ENCODE measurements at regions not wholly inside any gene's neighbourhood (a gene's known extent, or its start where the extent isn't known, plus 50 kb on each side); places are given as distances from the start of the nearest gene placed in this dataset.

DNA sequence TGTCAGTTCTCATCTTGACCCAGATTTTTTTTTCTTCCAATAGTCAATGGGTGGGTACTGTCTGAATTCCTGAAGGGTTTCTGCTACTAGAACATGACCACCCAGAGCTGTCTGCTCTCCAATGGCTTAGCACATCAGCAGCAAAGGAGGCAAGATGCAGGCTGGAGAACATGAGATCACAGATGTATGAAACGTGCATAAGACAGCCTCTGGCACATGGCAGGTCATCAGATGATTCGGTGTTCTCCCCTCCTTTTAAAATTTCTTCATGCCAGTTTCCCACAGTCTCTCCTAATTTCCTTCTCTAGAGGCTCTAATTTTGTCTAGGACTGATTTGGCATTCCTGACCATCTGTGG, 359.3 kb upstream of the TNP1 start:
- no peak for DNase-seq

- DNase-seq = no peak
Measured at GRCh38 chr2:217218269-217219163, 358.7 kb upstream of the TNP1 start.

DNA sequence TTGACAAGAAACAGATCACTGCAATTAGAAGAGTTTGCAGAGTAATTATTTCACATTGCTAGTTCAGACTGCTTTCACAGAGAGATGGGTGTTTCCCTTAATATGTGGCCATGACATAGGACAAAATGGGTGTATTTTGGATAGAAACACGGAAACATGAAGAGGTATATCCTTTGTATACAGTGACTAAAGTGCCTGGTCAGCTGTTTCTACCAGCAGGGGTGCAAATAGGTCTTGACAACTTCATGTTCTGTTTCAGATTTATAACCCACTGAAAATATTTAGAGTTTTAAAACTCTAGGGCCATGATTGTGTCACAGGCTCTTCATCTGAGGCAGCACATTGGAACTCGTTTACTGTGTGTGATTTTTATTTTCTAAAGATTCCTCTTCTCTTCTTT, 357.1 kb upstream of the TNP1 start:
- no peak for DNase-seq

GRCh38 chr2:217216316-217216715, 356.5 kb upstream of the TNP1 start:
- DNase-seq = no peak

DNA sequence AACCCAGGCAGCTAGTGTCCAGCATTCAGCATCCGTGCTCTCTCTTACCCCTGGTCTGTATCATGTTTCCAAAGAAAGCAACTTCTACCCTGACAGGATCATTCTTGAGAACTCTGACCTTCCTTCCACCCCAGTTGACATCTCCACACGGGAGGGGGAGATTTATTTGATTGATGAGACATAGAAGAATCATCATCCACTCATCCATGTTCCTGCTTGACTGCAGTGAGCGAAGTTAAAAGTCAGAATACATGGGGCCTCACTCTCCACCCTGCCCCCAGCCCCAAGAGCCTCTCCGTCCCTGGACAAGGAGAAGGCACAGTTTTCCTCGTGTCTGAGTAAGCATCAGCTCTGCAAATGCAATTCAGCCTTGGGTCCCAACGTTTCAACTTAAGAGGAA, 356.0 kb upstream of the TNP1 start:
- DNase-seq = no peak

DNA sequence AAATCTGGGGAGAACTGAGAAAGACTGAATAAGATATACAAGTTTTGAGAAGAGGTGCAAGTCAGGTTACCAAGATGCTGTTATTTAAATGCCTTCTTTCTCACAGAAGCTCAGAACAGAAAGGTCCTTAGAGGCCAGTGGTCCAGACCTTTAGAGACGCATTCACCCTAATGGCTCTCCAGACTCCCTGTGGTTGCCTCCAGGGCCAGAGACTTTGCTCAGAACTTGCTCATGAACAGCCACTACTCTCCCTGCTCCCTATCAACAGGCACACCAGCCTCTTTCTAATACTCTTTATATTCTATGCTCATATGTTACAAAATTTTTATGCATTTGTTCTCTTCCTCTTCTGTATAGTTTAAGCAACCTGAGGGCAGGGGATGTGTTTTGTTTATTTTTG, 349.0 kb upstream of the TNP1 start:
- no peak for DNase-seq

DNA sequence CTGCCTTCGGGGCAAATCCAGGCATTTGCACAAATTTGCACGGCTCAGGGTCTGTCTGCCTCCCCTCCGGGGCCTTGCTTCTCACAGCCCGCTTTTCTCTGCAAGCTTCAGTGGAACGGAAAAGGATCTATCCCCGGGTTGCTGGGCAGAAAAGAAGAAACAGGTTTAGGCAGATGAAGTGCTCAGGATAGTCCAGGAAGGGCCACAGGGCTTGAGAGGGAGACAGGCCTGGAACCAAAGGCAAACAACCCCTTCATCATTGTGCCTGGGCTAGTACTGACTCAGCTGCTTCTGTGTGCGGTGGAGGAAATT, 347.8 kb upstream of the TNP1 start:
- DNase-seq = no peak

DNA sequence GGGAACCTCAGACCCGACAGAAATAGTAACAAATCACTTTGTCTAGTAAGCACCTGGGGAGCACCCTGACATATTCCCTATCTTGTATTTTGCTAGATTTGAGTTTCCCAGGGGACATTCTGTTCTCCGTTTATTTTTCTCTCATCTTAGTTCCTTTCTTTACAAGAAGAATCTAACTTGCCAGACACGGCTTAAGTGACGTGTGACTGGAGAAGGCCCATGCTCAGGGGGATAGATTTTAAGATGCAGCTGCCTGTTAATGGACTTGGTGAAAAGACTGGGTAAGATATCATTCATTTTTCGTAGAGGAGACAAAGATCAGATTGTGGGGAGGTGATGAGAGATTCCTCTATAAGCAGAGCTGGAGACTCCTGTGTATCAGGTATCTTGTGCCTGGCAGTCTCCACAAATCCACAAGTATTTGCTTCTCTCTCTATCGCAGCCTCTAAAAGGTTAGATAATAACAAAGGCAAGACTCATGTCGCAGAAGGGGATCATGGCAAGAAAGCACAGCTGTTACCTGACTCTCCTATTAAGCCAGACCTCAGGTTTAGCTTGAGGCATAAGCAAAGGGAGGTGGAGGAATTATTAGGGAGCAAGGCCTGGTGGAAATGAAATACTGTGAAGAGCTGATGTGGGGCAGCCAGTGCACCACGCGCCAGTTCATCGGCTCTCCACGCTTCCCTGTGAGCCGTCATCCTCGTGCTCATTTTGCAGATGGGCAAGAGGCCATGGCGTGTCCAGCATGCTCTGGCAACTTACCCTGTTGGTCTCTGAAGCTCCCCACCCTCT, 347.2 kb upstream of the TNP1 start:
- no peak for DNase-seq

DNA sequence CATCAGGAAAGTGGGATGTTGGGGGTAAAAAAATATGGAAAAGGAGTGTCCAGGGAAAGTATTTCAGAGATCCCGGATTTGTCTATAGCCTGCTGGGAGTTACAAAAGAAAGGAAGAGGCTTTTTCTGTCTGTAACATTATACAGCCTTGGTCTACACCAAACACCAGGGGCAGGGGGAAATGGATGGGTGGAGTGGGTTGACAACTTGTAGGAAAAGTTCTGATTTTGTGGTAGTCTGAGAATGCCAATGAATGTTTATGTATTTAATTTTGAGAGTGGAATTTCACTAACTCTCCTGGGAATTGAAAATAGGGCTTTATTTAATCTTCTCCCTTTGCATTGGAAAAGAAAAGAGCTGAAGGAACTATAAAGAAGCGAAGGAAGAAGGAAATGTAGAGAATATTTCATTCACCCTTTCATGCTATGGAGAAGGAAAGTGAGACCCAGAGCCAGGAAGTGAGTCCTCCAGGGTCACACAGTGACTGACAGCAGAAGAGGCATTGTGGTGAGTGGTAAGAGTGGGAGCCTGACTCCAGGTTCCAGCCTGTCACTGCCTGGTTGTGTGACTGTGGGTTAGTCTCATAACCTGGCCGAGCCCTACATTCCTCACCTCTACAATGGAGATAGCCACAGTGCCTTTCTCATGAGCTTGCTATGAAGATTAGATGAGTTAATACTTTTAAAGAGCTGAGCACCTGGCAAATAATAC, 346.3 kb upstream of the TNP1 start:
- DNase-seq = no peak

DNA sequence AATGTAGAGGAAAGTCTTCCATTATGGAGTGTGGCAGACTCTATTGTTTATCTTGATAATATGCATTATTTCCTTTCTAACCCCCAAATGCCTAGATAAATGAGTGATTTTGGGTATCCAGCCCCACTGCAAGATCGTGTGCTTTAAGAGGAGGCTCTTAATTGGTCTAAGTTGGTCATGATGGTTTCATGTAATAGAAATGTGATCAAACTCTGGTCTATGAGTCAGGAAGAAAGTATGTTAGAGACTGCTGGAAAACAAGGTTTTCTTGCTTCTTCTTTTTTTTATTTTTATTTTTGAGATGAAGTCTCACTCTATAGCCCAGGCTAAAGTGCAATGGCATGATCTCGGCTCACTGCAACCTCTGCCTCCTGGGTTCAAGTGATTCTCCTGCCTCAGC, 344.5 kb upstream of the TNP1 start:
- DNase-seq = no peak

- DNase-seq = no peak
Measured at GRCh38 chr2:217203086-217203485, 343.2 kb upstream of the TNP1 start.

DNA sequence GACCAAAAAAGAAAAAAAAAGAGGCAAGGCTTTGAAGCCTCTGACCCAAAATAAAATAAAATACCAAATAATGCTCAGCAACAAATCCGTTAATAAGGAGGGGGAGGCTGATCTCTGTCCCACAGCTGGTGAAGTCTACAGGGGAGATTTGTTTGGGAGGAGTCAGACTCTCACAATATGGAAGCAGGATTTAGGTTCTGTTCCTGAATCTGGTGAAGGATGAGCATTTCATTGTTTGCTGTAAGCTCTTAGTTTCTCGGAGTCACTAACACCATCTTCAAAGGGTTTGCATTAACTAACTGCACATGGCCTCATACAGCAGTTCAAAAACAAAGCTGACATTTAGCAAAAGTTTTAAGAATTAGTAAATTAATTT, 339.4 kb upstream of the TNP1 start:
- no peak for DNase-seq

DNA sequence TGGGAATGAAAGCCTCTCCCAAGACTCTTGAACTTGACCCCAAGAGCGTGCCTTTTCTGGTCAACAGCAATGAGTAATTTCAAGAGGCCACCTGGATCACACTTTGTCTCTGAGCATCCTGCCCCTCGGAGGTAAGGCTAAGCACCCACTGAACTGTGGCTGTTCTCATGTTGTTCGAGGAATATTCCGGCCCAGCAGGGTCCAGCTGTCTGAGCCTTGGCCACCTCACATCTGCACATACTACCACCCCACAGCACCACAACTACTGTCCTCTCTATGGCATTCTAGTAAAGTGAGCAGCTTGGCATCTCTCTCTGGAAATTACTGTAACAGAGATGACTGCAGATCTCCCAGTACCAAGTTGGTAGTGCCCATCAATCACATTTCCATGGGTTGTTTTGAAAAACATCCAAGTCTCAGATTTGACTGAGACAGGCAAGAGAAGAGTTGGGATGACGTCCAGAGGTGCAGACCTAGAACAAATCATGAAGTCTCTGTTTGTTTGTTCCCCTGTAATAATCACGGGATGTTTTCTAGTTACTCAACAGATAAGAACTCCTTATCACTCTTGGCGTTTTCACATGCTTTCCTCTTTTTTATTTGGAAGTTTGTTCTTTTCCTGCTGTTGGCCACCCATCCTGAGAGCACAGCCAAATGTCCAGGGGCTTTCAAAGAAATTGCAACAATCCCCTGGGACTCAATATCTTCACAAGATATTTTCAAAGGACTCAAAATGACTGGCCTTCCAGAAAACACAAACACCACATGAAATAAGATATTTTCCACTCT, 336.0 kb upstream of the TNP1 start:
- DNase-seq = no peak

DNA sequence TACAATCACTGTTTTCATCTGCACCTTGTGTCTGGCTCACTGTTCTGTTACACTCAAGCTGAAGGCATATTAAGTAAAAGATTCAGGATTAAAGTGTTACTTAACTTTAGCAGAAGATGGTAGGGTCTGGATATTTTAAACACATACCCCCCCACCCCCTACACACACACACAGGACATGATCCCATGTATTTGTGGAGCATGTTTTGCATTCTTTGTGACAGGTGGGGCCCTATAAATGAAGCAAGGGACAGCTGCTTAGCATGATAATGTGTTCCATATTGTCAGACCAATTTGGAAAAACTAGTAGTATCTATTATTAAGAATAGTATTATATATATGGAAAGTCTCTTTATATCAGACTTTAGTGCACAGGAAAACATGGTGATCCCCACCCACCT, 335.2 kb upstream of the TNP1 start:
- DNase-seq = no peak

GRCh38 chr2:217193431-217194340, 333.8 kb upstream of the TNP1 start:
- DNase-seq = peak; percentile 25

- no peak for DNase-seq
Measured at GRCh38 chr2:217192366-217192765, 332.5 kb upstream of the TNP1 start.

GRCh38 chr2:217189747-217190146, 329.9 kb upstream of the TNP1 start:
- no peak for DNase-seq

- DNase-seq = no peak
Measured at GRCh38 chr2:217189131-217189530, 329.3 kb upstream of the TNP1 start.

DNA sequence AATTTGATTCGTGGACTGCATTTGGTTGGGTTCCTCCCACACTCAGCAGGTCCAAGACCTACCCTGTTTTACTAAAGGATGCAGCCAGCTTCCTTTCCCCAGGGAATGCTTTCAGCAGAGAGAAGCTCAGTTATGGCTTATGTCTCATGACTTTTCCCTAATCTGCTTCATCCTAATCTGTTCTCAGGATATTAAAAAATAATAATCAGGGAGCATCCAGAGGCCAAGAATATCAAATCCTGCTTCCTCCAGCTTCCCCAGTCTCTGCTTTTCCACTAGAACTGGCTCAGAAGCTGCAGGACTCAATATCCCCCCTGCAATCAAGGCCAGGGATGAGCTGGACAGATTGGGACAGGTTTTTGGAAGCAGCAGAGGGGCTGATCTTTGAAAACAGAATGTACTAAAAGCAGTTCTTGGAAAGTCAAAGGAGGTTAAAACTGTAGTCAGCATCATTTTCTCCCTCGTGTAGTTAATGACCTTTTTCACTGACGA, 326.9 kb upstream of the TNP1 start:
- no peak for DNase-seq

- DNase-seq = no peak
Measured at GRCh38 chr2:217186152-217186551, 326.3 kb upstream of the TNP1 start.

DNA sequence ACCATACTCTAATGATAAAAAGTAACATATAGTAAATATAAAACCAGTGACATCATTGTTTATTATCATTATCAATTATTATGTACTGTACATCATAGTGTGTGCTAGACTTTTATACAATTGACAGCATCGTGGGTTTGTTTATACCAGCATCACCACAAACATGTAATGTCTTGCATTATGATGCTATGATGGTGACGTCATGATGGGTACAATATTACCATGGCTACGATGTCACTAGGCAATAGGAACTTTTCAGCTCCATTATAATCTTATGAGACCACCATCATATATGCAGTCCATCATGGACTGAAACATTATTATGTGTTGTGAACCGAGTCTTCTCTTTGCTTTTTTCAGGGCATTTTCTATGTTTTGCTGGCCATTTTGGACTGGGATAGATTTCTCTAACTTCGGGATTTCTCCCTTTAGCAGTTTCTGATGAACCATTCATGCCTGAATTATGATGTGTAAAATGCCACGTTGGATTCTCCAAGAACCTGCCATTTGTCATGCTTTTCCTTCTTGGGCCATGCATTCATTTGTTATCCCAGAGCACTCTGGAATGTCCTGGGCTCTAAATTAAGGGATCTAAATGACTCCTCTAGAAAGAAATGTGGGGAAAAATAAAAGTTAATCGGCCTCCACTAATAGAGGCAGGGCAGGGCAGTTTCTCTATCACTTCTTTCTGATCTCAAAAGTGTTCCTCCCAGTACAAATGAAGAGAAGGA, 325.6 kb upstream of the TNP1 start:
- no peak for DNase-seq

Measured in DMS79 treated with DMSO at 0.1 percent for 48 hours (cell line).